CD4-positive, alpha-beta T cell treated with Interleukin-4 for 1 hour (primary cell): ENCODE measurements at regions not wholly inside any gene's neighbourhood (a gene's known extent, or its start where the extent isn't known, plus 50 kb on each side); places are given as distances from the start of the nearest gene placed in this dataset.

Source experiments
- DNase-seq, 2 donors: peaks; one replicate each; pipeline ENCODE4 v3.0.0-alpha.2; 2020 to 2022

- no peak for DNase-seq
These were observed 115.7 kb downstream of the OAT start for GRCh38 chr10:124302951-124303505.

DNA sequence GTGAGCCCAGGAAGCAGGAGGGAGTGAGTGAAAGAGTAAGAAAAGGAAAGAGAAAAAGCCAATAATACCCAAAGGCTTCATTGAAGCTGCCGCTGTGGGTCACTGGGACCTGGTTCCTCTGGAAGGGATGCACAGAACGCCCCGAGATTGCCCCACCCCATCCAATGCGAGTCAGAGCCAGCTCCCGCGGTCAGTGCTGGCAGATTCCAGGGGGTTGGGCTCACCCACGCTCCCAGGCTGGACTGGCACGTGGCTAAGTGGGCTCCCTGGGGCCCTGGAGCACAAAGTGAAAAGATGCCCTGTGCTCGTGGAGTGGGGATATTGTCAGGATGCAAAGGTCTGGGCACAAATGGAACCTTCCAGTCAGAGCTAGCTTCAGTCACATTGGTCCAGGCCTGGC, 117.0 kb downstream of the OAT start:
- DNase-seq = no peak

GRCh38 chr10:124300735-124301134, 118.0 kb downstream of the OAT start:
- no peak for DNase-seq

DNA sequence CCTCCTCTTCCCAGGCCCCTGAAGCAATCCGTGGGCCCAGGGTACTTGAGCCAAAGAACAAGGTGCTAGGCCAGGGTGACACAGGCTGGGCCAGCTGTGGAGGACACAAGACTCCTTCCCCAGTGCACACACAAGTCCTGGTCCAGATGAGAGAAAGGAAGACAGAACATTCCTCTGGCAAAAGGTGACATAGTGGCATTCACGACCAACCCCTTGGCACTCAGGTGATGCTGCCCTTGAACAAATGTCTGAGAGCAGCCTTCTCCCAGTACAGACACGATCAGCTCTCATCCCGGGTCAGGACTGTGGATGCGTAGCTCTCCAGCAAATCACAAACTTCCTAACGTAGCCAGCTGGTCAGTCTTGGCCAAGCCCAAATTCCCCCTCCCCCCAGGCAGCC, 118.5 kb downstream of the OAT start:
- no peak for DNase-seq

GRCh38 chr10:124299696-124300095, 119.0 kb downstream of the OAT start:
- DNase-seq = no peak

- no peak for DNase-seq
These were observed 119.8 kb downstream of the OAT start for GRCh38 chr10:124298891-124299290.

- DNase-seq = no peak
These were observed 121.6 kb downstream of the OAT start for GRCh38 chr10:124296813-124297788.

GRCh38 chr10:124296121-124296812, 122.5 kb downstream of the OAT start:
- DNase-seq = no peak

GRCh38 chr10:124294811-124295770, 123.6 kb downstream of the OAT start:
- no peak for DNase-seq

DNA sequence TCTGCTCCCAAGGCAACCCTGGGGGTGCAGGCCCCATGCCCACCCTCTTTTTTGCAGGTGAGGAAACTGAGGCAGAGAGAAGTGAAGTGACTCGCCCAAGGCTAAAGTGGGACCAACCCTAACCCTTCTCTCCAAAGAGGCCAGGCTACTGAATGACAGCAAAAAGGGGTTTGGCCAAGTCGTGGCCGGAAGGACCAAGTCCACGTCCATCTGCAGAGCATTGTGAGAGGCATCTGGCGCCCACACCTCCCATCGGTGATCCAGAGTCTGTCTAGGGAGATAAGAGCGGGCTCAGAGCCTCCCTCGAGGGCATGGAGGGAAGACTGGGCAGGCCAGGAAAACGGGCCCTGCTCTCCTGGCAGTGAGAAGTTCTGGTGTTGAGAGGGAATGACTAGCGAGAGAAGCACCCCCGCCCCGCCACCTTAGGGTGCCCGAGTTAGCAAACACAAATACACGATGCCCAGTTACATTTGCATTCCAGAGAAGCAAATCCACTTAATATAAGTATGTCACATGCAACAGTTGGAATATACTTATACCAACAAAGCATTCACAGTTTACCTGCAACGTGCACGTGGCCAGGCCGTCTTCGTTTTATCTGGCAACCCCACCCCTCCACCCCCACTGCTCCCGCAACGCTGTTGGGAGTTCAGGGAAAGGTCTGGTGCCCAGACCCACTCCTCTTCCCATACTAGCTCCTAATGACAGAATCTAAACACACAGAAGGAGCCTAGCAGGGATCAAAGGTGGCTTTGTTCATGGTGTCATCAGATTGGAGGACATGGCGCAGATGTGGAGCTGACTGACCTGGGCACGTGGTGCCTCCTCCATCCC, 124.9 kb downstream of the OAT start:
- DNase-seq = no peak

DNA sequence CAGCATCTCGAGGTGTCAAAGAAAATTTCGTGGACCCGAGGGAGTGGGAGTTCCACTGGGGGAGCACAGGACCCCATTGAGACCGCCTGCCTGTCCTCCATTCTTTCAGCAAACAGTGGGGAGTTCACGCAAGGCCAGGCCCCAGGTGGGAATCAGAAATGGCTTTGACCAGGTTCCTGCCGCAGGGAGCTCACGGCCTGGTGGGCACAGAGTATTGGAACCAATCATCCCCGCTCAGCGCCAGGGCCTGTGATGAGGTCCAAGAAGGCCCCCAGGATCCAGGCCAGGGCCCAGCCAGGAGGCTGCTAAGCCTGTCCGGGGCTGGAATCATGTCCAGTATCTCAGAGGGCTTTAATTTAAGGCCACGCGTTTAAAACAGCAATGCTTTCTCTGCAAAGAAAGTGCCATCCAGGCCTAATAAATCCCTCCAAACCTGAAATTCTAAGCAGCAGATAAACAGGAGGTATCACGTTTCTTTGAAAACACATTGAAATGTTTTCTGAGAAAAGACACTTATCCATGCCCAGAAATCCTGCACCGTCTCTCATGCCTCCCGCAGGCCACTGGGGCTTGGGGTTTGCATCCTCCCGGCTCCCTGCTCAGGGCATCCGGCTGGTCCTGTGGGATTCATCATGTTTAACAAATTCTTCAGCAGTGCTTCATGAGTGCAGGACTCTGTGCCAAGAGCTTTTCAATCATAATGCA, 125.7 kb downstream of the OAT start:
- no peak for DNase-seq

GRCh38 chr10:124291001-124291701, 127.6 kb downstream of the OAT start:
- peak in 1 of 2 donors; percentile 64 for DNase-seq

DNA sequence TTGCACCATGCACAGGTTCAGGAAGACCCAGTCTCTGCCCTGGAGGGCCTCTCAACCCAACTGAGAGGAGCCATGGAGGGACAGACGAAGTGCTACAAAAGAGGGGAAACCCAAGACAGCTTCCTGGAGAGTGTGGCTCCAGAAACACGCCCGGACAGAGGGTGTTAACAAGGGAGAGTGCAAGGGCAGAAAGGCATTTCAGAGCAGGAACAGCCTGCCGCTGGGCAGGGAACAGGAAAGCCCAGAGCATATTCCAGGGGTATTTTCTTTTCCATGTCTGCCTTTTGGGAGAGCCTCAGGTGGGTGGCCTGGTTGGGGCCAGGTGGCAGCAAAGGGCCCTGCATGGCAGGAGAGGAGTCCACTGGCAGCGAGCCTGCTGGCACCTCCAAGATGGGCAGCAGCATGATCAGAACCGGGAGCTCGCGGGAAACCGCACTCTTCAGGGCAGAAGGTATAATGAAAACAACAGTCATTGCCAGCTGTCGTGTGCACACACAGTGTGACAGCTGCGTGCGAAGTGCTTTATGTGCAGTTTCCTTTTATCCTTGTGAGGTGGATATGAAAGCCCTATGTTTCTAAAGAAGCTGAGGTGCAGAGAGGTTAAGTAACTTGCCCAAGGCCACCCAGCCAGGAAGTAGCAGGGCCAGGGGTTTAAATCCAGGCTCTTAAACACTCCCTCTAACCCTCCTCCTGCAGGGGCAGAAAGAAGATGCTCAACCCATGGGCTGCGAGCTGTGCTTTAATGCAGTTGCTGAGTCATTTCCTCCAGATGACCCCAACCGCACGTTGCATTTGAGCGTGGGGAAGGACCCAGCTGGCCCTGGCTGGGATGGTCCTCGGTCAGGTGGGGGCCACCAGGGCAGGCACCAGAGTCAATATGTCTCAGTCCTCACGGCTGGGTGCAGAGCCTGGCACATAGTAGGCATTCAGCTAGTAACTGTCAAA, 128.6 kb downstream of the OAT start:
- DNase-seq = peak in 1 of 2 donors; percentile 50

DNA sequence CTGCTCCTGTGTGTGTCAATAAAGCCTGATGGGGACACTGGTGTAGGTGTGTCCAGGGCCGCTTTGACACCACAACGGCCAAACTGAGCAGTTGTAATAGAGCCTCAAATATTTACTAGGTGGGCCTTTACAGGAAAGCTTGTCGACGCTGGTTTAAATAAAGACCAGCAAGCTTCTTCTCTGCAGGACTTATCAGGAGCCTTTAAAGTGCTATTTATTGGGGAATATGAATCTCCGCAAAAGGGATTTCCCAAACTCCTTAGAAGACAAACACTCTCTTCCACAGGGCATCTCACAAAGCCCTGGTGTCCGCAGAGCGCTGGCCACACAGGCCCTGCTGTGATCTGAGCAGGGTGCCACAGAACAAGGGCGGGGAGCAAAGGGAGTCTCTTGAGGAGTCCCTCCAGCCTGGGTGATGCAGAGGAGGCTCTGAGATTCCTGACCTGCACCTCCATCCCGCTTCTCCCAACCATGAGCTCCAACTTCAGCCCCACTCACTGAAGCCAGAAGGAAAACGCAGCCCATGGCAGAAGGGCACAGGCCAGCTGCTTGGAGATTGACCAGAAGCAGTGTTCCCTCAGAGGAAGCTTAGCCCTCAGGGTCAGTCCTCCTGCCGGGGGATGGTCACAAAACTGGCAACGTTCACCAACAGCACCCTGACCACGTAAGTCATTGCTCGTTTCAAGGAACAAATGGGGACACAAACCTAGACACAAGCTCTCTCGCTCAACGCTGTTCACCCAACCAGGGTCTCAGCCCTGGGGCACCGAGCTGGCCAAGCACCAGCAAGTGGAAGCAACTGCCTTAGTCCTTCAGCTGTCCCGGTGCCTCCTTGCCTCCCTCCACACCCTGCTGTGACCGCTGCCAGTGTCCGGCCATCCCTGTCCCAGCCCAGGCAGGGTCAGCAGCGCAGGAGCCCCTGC, 129.5 kb downstream of the OAT start:
- no peak for DNase-seq

- no peak for DNase-seq
These were observed 130.2 kb downstream of the OAT start for GRCh38 chr10:124288486-124288885.

- DNase-seq = no peak
These were observed 130.9 kb downstream of the OAT start for GRCh38 chr10:124287791-124288190.

DNA sequence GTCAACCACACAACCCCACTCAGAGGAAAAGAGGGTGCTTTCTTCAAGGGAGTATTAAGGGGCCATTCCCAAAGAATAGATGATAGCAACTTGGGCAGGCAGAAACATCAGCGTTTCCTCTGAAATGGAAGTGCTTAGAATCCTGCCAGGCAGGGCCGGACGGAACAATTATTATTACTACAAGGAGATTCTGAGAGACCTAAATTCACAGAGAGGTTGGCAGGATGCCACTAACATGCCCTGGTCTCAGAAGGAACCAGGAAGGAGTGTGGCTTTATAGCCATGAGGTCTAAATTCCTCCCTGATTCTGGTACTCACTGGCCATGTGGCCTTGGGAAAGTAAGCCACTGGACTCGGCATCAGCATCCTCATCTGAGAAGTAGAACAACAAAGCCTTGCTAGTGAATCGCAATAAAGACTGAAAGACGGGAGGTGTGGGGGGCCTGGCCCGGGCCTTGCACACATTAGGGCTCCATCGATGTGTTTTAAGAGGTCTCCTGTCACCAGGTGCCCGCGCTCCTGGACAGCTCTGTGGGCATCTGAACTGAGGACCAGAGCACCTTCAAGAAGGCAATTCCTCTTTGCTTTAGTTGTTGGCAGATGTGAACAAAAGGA, 131.5 kb downstream of the OAT start:
- no peak for DNase-seq
